Colonic mucosa (tissue), 4 donors: ENCODE measurements at regions not wholly inside any gene's neighbourhood (a gene's known extent, or its start where the extent isn't known, plus 50 kb on each side); places are given as distances from the start of the nearest gene placed in this dataset.
"Not testable (repeated sequence)": the region's sequence is repeated elsewhere in the genome, so short reads cannot be mapped to it uniquely, and the experiment has no call there.

Experiments
- DNase-seq: peaks from one replicate; pipeline ENCODE4 v3.0.0-alpha.2; 2020
- H3K27ac ChIP-seq: fragments of 200-600 bp; one replicate; pipeline ENCODE4 v1.8.0; 2021
- H3K27me3 ChIP-seq: fragments of 200-600 bp; one replicate; pipeline ENCODE4 v1.8.0; 2021
- H3K36me3 ChIP-seq: fragments of 200-600 bp; one replicate; pipeline ENCODE4 v1.8.0; 2021
- H3K4me1 ChIP-seq: fragments of 200-600 bp; one replicate; pipeline ENCODE4 v1.8.0; 2021; ENCODE audit warnings: mild to moderate bottlenecking
- H3K4me3 ChIP-seq: fragments of 200-600 bp; one replicate; pipeline ENCODE4 v1.8.0; 2021
- H3K9ac ChIP-seq, 2 donors: one replicate each; pipeline ENCODE4 v1.7.0; 2013; ENCODE audit warnings: control low read depth in 2 of 2, low read depth in 2 of 2, low read length in 2 of 2
- H3K9me3 ChIP-seq: fragments of 200-600 bp; one replicate; pipeline ENCODE4 v1.8.0; 2021
- CTCF ChIP-seq: fragments of 200-600 bp; IDR thresholded peaks from one replicate; pipeline ENCODE4 v1.8.0; 2022; ENCODE audit warnings: antibody characterized with exemption, mild to moderate bottlenecking
- intact Hi-C: fragments of 100-400 bp; cut with DNase I; formaldehyde crosslinking; loops from one replicate; pipeline ENCODE4 v1.14.1; 2022
- donor health status: healthy.
- donor health status: DM: no; HTN: no; CAD: no.
- donor health status: DM: no; HTN: no; CAD: no.

- Histone ChIP-seq H3K4me1 (no peaks in the 10 kb centered on the region), H3K27ac (no peak overlapping the region), H3K27me3 (no peaks in the 10 kb centered on the region), H3K9ac (no peak overlapping the region), H3K36me3 (no peaks in the 10 kb centered on the region), H3K4me3 (no peak overlapping the region), H3K9me3 (no peaks in the 10 kb centered on the region)
- no peak for DNase-seq
- no peak for TF ChIP-seq CTCF
- intact Hi-C loops, result no loop called here
Measured at GRCh38 chr3:61407397-61407796, 154.0 kb upstream of the PTPRG start.

- Histone ChIP-seq H3K9ac (no peak overlapping the region), H3K9me3 (no peaks in the 10 kb centered on the region), H3K4me1 (no peaks in the 10 kb centered on the region), H3K36me3 (no peaks in the 10 kb centered on the region), H3K27ac (no peak overlapping the region), H3K27me3 (no peaks in the 10 kb centered on the region), H3K4me3 (no peak overlapping the region)
- no peak for TF ChIP-seq CTCF
- intact Hi-C loops, result no loop called here
- DNase-seq, result no peak
Measured at GRCh38 chr3:61409638-61410037, 151.7 kb upstream of the PTPRG start.

GRCh38 chr3:61410358-61410757 is 151.0 kb upstream of the PTPRG start:
- H3K9ac ChIP-seq, result not testable (repeated sequence)

GRCh38 chr3:61411009-61411662 is 150.2 kb upstream of the PTPRG start:
- Histone ChIP-seq H3K4me1 (no peaks in the 10 kb centered on the region), H3K36me3 (no peaks in the 10 kb centered on the region)
- intact Hi-C loops, result no loop called here

More at GRCh38 chr3:61410358-61410757, 151.0 kb upstream of the PTPRG start:
- H3K27me3 ChIP-seq, H3K9me3 ChIP-seq, DNase-seq, H3K4me3 ChIP-seq, H3K36me3 ChIP-seq, H3K27ac ChIP-seq, intact Hi-C loops, H3K4me1 ChIP-seq: not testable (repeated sequence)

GRCh38 chr3:61414456-61414855 is 146.9 kb upstream of the PTPRG start:
- no peaks in the 10 kb centered on the region for H3K27me3 ChIP-seq
- H3K4me3 ChIP-seq, result no peak overlapping the region
- no peak for DNase-seq
- H3K4me1 ChIP-seq, result no peaks in the 10 kb centered on the region
- intact Hi-C loops, result no loop called here
- no peak overlapping the region for H3K9ac ChIP-seq
- no peak for TF ChIP-seq CTCF
- H3K27ac ChIP-seq, result no peak overlapping the region
- H3K36me3 ChIP-seq, result no peaks in the 10 kb centered on the region
- no peaks in the 10 kb centered on the region for H3K9me3 ChIP-seq

More at GRCh38 chr3:61411009-61411662, 150.2 kb upstream of the PTPRG start:
- DNase-seq, result no peak
- Histone ChIP-seq H3K27ac (no peak overlapping the region), H3K27me3 (no peaks in the 10 kb centered on the region), H3K4me3 (no peak overlapping the region), H3K9me3 (no peaks in the 10 kb centered on the region), H3K9ac (no peak overlapping the region)
- no peak for TF ChIP-seq CTCF

- H3K9me3 ChIP-seq, result no peaks in the 10 kb centered on the region
- TF ChIP-seq CTCF, result no peak
- H3K27ac ChIP-seq, result no peak overlapping the region
- intact Hi-C loops, result no loop called here
- H3K4me1 ChIP-seq, result no peaks in the 10 kb centered on the region
- no peaks in the 10 kb centered on the region for H3K36me3 ChIP-seq
- no peak overlapping the region for H3K9ac ChIP-seq
- no peak overlapping the region for H3K4me3 ChIP-seq
- DNase-seq, result no peak
- no peaks in the 10 kb centered on the region for H3K27me3 ChIP-seq
Measured at GRCh38 chr3:61415201-61415600, 146.2 kb upstream of the PTPRG start.
